ENCODE measurements at regions not wholly inside any gene's neighbourhood (a gene's known extent, or its start where the extent isn't known, plus 50 kb on each side); places are given as distances from the start of the nearest gene placed in this dataset.

- DNase-seq (ENCODE audit: low read depth): no peak
- TF ChIP-seq CTCF (IDR thresholded peaks at IDR 0.05; ENCODE audit: low read depth, low read length, missing control alignments): no peak
- H3K4me3 ChIP-seq (ENCODE audit: low read depth, low read length): no peak overlapping the region
- in situ Hi-C loops (cut with HindIII; ENCODE audit: low sequenced_read_pairs): no loop called here
Measured at GRCh38 chr1:37134599-37134998, 100.3 kb upstream of the GRIK3 start.

GRCh38 chr1:37135032-37135431 lies 100.7 kb upstream of the GRIK3 start:
- in situ Hi-C loops (cut with HindIII; ENCODE audit: low sequenced_read_pairs): no loop called here
- DNase-seq (ENCODE audit: low read depth): no peak
- no peak overlapping the region for H3K4me3 ChIP-seq (ENCODE audit: low read depth, low read length)
- no peak for TF ChIP-seq CTCF (IDR thresholded peaks at IDR 0.05; ENCODE audit: low read depth, low read length, missing control alignments)

GRCh38 chr1:37137014-37137413 lies 102.7 kb upstream of the GRIK3 start:
- DNase-seq (ENCODE audit: low read depth): no peak
- H3K4me3 ChIP-seq (ENCODE audit: low read depth, low read length): no peak overlapping the region
- in situ Hi-C loops (cut with HindIII; ENCODE audit: low sequenced_read_pairs): no loop called here
- no peak for TF ChIP-seq CTCF (IDR thresholded peaks at IDR 0.05; ENCODE audit: low read depth, low read length, missing control alignments)

GRCh38 chr1:37137601-37138000 lies 103.3 kb upstream of the GRIK3 start:
- DNase-seq (ENCODE audit: low read depth): no peak
- no peak overlapping the region for H3K4me3 ChIP-seq (ENCODE audit: low read depth, low read length)
- no peak for TF ChIP-seq CTCF (IDR thresholded peaks at IDR 0.05; ENCODE audit: low read depth, low read length, missing control alignments)
- in situ Hi-C loops (cut with HindIII; ENCODE audit: low sequenced_read_pairs): no loop called here

- no peak for TF ChIP-seq CTCF (IDR thresholded peaks at IDR 0.05; ENCODE audit: low read depth, low read length, missing control alignments)
- no peak overlapping the region for H3K4me3 ChIP-seq (ENCODE audit: low read depth, low read length)
- in situ Hi-C loops (cut with HindIII; ENCODE audit: low sequenced_read_pairs): no loop called here
- no peak for DNase-seq (ENCODE audit: low read depth)
Measured at GRCh38 chr1:37143800-37144199, 109.5 kb upstream of the GRIK3 start.

- in situ Hi-C loops (cut with HindIII; ENCODE audit: low sequenced_read_pairs): no loop called here
- DNase-seq (ENCODE audit: low read depth): no peak
- H3K4me3 ChIP-seq (ENCODE audit: low read depth, low read length): no peak overlapping the region
- no peak for TF ChIP-seq CTCF (IDR thresholded peaks at IDR 0.05; ENCODE audit: low read depth, low read length, missing control alignments)
Measured at GRCh38 chr1:37146071-37146470, 111.8 kb upstream of the GRIK3 start.

GRCh38 chr1:37147392-37147831 lies 113.1 kb upstream of the GRIK3 start:
- in situ Hi-C loops (cut with HindIII; ENCODE audit: low sequenced_read_pairs): no loop called here
- no peak for DNase-seq (ENCODE audit: low read depth)
- H3K4me3 ChIP-seq (ENCODE audit: low read depth, low read length): no peak overlapping the region
- TF ChIP-seq CTCF (IDR thresholded peaks at IDR 0.05; ENCODE audit: low read depth, low read length, missing control alignments): no peak

Data from astrocyte of the cerebellum (primary cell).